SK-N-SH (cell line): ENCODE measurements at regions not wholly inside any gene's neighbourhood (a gene's known extent, or its start where the extent isn't known, plus 50 kb on each side); places are given as distances from the start of the nearest gene placed in this dataset.

Experiments used
- CTCF ChIA-PET: fragments of 300-600, 350-600 bp; formaldehyde crosslinking; extraction: SDS; loops from one replicate; lab custom pipeline; 2021; lab: Yijun Ruan, JAX
- POLR2A ChIA-PET: fragments of 350-600 bp; sonication (Branson Sonifier 250); formaldehyde crosslinking; extraction: SDS; loops from one replicate; lab custom pipeline; 2020; ENCODE audit warnings: antibody characterized with exemption, inconsistent platforms; lab: Yijun Ruan, JAX
- DNase-seq: peaks from one replicate; pipeline ENCODE4 v3.0.0; 2012
- H2AFZ ChIP-seq: fragments of 200-600 bp; sonication (generic); 2 replicates; pipeline ENCODE4 v1.8.1; 2016; ENCODE audit warnings: antibody characterized with exemption, mild to moderate bottlenecking, low read depth
- H3F3A ChIP-seq: fragments of 200-600 bp; sonication (generic); replicated peaks from 2 replicates; pipeline ENCODE3; 2016; ENCODE audit warnings: antibody characterized with exemption, mild to moderate bottlenecking; ENCODE audit not compliant: insufficient read depth
- H3K27ac ChIP-seq, 2 experiments: fragments of 200-500 bp in 1 of 2; fragments of 200-600 bp in 1 of 2; sonication (Bioruptor generic) in 1 of 2; sonication (generic), shearing (Covaris generic) in 1 of 2; 2 replicates each; pipeline versions ENCODE4 v1.5.1 to v1.6.1; 2014 to 2016; ENCODE audit warnings: low read depth in 2 of 2, inconsistent platforms in 1 of 2, low read length in 1 of 2, mild to moderate bottlenecking in 1 of 2, mixed read lengths in 1 of 2
- H3K27me3 ChIP-seq: fragments of 200-600 bp; sonication (generic), shearing (Covaris generic); 2 replicates; pipeline ENCODE4 v1.6.1; 2016; ENCODE audit warnings: mixed run types; ENCODE audit not compliant: insufficient read depth
- H3K36me3 ChIP-seq, 2 experiments: fragments of 200-500 bp in 1 of 2; fragments of 200-600 bp in 1 of 2; sonication (Bioruptor generic) in 1 of 2; sonication (generic) in 1 of 2; replicated peaks in 1 of 2; 2 replicates each; pipeline versions ENCODE3 to v1.5.1; 2014 to 2016; ENCODE audit warnings: low read length in 1 of 2, mild to moderate bottlenecking in 1 of 2; ENCODE audit not compliant: insufficient read depth in 2 of 2, control insufficient read depth in 1 of 2
- H3K4me1 ChIP-seq, 2 experiments: fragments of 200-500 bp in 1 of 2; fragments of 200-600 bp in 1 of 2; sonication (Bioruptor generic) in 1 of 2; sonication (generic), shearing (Covaris generic) in 1 of 2; 2 replicates each; pipeline versions ENCODE4 v1.5.1 to v1.6.1; 2014 to 2016; ENCODE audit warnings: low read depth in 1 of 2, low read length in 1 of 2, mixed run types in 1 of 2; ENCODE audit not compliant: insufficient read depth in 2 of 2, control insufficient read depth in 1 of 2
- H3K4me2 ChIP-seq: fragments of 200-600 bp; sonication (generic), shearing (Covaris generic); 2 replicates; pipeline ENCODE4 v1.6.1; 2017; ENCODE audit warnings: mixed run types
- H3K4me3 ChIP-seq, 2 experiments: fragments of 200-500 bp in 1 of 2; fragments of 200-600 bp in 1 of 2; sonication (Bioruptor generic) in 1 of 2; sonication (generic), shearing (Covaris generic) in 1 of 2; 2 replicates each; pipeline versions ENCODE4 v1.5.1 to v1.8.1; 2014 to 2016; ENCODE audit warnings: low read depth in 2 of 2, inconsistent platforms in 1 of 2, low read length in 1 of 2, mild to moderate bottlenecking in 1 of 2, mixed read lengths in 1 of 2, moderate library complexity in 1 of 2
- H3K79me2 ChIP-seq: fragments of 200-600 bp; sonication (generic); 2 replicates; pipeline ENCODE4 v1.8.1; 2017; ENCODE audit warnings: mild to moderate bottlenecking; ENCODE audit not compliant: insufficient read depth
- H3K9ac ChIP-seq: fragments of 200-600 bp; sonication (generic); 2 replicates; pipeline ENCODE4 v1.6.1; 2017; ENCODE audit warnings: mixed run types
- H3K9me2 ChIP-seq: fragments of 200-600 bp; sonication (generic); 2 replicates; pipeline ENCODE4 v1.6.1; 2017; ENCODE audit warnings: mixed run types
- H3K9me3 ChIP-seq: fragments of 200-600 bp; sonication (generic); 2 replicates; pipeline ENCODE4 v1.6.1; 2017; ENCODE audit warnings: mixed run types, mild to moderate bottlenecking, moderate library complexity
- H4K20me1 ChIP-seq: fragments of 200-600 bp; sonication (generic); 2 replicates; pipeline ENCODE4 v1.6.1; 2017; ENCODE audit warnings: mild to moderate bottlenecking, mixed run types; ENCODE audit not compliant: insufficient read depth
- ELF1 ChIP-seq: IDR thresholded peaks from 2 replicates; pipeline ENCODE4 v1.4.0; 2012
- EP300 ChIP-seq, 2 experiments: IDR thresholded peaks; 2 replicates each; pipeline versions ENCODE4 v1.4.0 to v1.6.1; 2012; ENCODE audit warnings: borderline replicate concordance in 1 of 2, low read depth in 1 of 2, low read length in 1 of 2
- FOSL2 ChIP-seq: IDR thresholded peaks from 2 replicates; pipeline ENCODE4 v1.4.0; 2012; ENCODE audit warnings: low read depth, mild to moderate bottlenecking, moderate library complexity, borderline replicate concordance
- GABPA ChIP-seq: IDR thresholded peaks from 2 replicates; pipeline ENCODE4 v1.4.0; 2012; ENCODE audit warnings: low read depth, mild to moderate bottlenecking
- GATA2 ChIP-seq: sonication (generic); formaldehyde crosslinking; IDR thresholded peaks from 2 replicates; pipeline ENCODE4 v1.5.0; 2020; ENCODE audit warnings: mild to moderate bottlenecking, missing genetic modification reagents
- JUND ChIP-seq: IDR thresholded peaks from 2 replicates; pipeline ENCODE4 v1.4.0; 2012
- NRF1 ChIP-seq: IDR thresholded peaks from 2 replicates; pipeline ENCODE4 v1.6.1; 2012; ENCODE audit warnings: low read depth, mild to moderate bottlenecking, low read length
- POLR2AphosphoS5 ChIP-seq: IDR thresholded peaks from 2 replicates; pipeline ENCODE4 v1.6.1; 2012; ENCODE audit warnings: low read depth, low read length
- RAD21 ChIP-seq: IDR thresholded peaks from 2 replicates; pipeline ENCODE4 v1.6.1; 2012; ENCODE audit warnings: mild to moderate bottlenecking, low read length
- RFX5 ChIP-seq: IDR thresholded peaks from 2 replicates; pipeline ENCODE4 v1.6.1; 2012; ENCODE audit warnings: mild to moderate bottlenecking, improper control_type of control experiment, low read length
- RXRA ChIP-seq: IDR thresholded peaks from 2 replicates; pipeline ENCODE4 v1.4.0; 2012; ENCODE audit warnings: low read depth, mild to moderate bottlenecking, borderline replicate concordance
- SMC3 ChIP-seq: IDR thresholded peaks from 2 replicates; pipeline ENCODE4 v1.6.1; 2012; ENCODE audit warnings: low read depth, low read length, improper control_type of control experiment
- TAF1 ChIP-seq: IDR thresholded peaks from 2 replicates; pipeline ENCODE4 v1.6.1; 2012; ENCODE audit warnings: low read depth, mild to moderate bottlenecking, low read length, moderate library complexity, borderline replicate concordance
- TEAD4 ChIP-seq: IDR thresholded peaks from 2 replicates; pipeline ENCODE4 v1.4.0; 2012; ENCODE audit warnings: mild to moderate bottlenecking, borderline replicate concordance; ENCODE audit not compliant: insufficient read depth
- WGBS: methylation state at CpG from one replicate; pipeline ENCODE4 v1.1.6; 2017; ENCODE audit warnings: low lambda C conversion rate; 5-methylcytosine and 5-hydroxymethylcytosine counted together
- TF ChIP-seq, protein P1 (sequence below): IDR thresholded peaks from 2 replicates; pipeline ENCODE4 v1.4.0; 2012; ENCODE audit warnings: low read depth
- TF ChIP-seq, protein P2 (sequence below): IDR thresholded peaks from 2 replicates; pipeline ENCODE4; 2012

DNA sequence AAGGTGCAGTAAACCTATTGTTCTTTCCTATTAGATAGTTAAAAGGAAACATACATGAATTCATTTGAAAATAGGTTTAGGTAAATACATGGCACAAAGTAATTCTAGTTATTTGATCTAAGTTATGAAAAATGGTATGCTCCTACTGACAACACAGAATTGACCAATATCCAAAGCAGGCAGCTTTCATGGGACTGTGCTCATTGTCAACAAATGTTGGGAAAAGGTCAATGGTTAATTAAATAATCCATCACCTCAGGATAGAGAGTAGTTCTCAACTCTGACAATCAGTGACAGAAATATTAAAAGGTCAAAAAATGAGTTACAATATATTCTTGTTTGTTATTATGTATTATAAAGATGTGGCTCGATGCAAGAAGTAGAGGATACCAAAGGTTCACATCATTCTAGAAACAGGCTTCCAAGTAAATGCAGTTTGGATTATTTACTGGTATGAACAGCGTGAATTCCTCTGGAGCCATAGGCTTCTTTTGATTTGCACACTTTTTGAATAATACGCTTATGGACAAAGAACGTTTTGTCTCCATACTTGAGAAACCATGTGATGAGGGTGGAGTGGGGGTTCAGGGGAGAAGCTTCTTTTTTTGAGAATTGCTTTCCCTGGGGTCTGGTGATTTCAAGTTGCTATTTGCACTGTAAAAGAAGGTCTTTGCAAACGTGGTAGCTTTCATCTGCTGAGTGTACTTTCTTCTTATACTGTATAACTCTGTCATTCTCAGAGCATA is 422.0 kb upstream of the ZEB2 start:
- Histone ChIP-seq H3K79me2 (no peaks in the 10 kb centered on the region), H3K4me2 (peak overlapping the region; percentile 24; the same call in 1 of the 2 replicates), H3K4me1 (peaks cover 20 to 57% of the 10 kb centered on the region in 2 experiments), H3K4me3 (no peak overlapping the region), H3K9me2 (no peaks in the 10 kb centered on the region), H2AFZ (no peak overlapping the region), H3F3A (peaks cover 50% of the 10 kb centered on the region), H3K9me3 (no peaks in the 10 kb centered on the region), H3K9ac (no peak overlapping the region), H3K27ac (peak overlapping the region in 1 of 2 experiments; percentile 95; a peak in 3 of 4 replicates), H4K20me1 (no peaks in the 10 kb centered on the region), H3K36me3 (no peaks in the 10 kb centered on the region), H3K27me3 (no peaks in the 10 kb centered on the region)
- no peak for DNase-seq
- CTCF ChIA-PET = interaction anchor here (1.5 kb wide), 1 partner anchor 10 kb away, joined by 3 read pairs; no protein-coding TSS in a partner anchor
- 80% methylated on average over 5 of the region's 5 CpGs for WGBS
- TF ChIP-seq GATA2 (CRISPR knock-in tag) (no peak), RXRA (no peak), RAD21 (no peak), POLR2AphosphoS5 (no peak), NRF1 (no peak), ELF1 (no peak), FOSL2 (no peak), RFX5 (no peak), TEAD4 (no peak), JUND (no peak)
- TF ChIP-seq, protein P1, sequence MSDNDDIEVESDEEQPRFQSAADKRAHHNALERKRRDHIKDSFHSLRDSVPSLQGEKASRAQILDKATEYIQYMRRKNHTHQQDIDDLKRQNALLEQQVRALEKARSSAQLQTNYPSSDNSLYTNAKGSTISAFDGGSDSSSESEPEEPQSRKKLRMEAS = no peak
- POLR2A ChIA-PET = no interaction called here

DNA sequence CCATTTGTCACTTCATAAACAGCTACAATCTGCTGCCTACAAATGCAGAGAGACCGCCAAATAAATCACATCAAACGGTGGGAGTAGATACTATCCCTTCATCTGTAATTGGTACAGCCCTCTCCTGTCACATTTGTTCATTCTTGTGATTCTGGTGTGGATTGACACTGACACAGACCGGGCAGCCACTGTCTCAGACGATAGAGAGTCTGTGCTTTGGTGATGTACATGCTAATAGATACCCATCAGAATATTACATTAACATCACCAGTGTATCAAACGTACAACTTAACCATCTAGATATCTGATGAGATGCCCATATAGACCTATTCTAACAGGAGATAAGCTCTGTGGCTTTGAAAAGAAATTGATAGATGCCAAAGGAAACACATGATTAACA is 419.7 kb upstream of the ZEB2 start:
- H3K9me3 ChIP-seq = no peaks in the 10 kb centered on the region
- POLR2A ChIA-PET = no interaction called here
- peak overlapping the region in 1 of 2 experiments; percentile 98; a peak in 2 of 4 replicates for H3K27ac ChIP-seq
- DNase-seq = peak; percentile 18
- H4K20me1 ChIP-seq = no peaks in the 10 kb centered on the region
- CTCF ChIA-PET = interaction anchor here (0.7 kb wide), 1 partner anchor 14 kb away, joined by 3 read pairs; no protein-coding TSS in a partner anchor
- peak; percentile 87 for TF ChIP-seq GATA2 (CRISPR knock-in tag)
- no peak for TF ChIP-seq NRF1
- TF ChIP-seq EP300 (IDR thresholded peaks at IDR 0.05; ENCODE audit: borderline replicate concordance in 1 of 2, low read depth in 1 of 2, low read length in 1 of 2) = peak in 1 of 2 experiments; percentile 57; a peak in 1 of 4 replicates
- no peak for TF ChIP-seq TAF1
- no peak for TF ChIP-seq SMC3
- TF ChIP-seq GABPA = no peak
- TF ChIP-seq, protein P2, sequence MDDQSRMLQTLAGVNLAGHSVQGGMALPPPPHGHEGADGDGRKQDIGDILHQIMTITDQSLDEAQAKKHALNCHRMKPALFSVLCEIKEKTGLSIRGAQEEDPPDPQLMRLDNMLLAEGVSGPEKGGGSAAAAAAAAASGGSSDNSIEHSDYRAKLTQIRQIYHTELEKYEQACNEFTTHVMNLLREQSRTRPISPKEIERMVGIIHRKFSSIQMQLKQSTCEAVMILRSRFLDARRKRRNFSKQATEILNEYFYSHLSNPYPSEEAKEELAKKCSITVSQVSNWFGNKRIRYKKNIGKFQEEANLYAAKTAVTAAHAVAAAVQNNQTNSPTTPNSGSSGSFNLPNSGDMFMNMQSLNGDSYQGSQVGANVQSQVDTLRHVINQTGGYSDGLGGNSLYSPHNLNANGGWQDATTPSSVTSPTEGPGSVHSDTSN = no peak
- TF ChIP-seq, protein P1 = no peak
- TF ChIP-seq POLR2AphosphoS5 = no peak
- peak; percentile 14; the same call in 1 of the 2 replicates for TF ChIP-seq RAD21
- no peak for TF ChIP-seq RXRA
- H3K9me2 ChIP-seq = no peaks in the 10 kb centered on the region
- no peaks in the 10 kb centered on the region for H3K27me3 ChIP-seq
- H3F3A ChIP-seq = peaks cover 47% of the 10 kb centered on the region
- H3K4me2 ChIP-seq = no peak overlapping the region
- 53% methylated on average over 5 of the region's 5 CpGs for WGBS
- no peaks in the 10 kb centered on the region for H3K79me2 ChIP-seq
- H3K9ac ChIP-seq = no peak overlapping the region
- no peaks in the 10 kb centered on the region for H3K36me3 ChIP-seq
- H3K4me3 ChIP-seq = no peak overlapping the region; a peak in 1 of 4 replicates
- H2AFZ ChIP-seq = no peak overlapping the region
- peaks cover 20 to 52% of the 10 kb centered on the region in 2 experiments for H3K4me1 ChIP-seq
